ENCODE measurements at regions not wholly inside any gene's neighbourhood (a gene's known extent, or its start where the extent isn't known, plus 50 kb on each side); places are given as distances from the start of the nearest gene placed in this dataset.

DNA sequence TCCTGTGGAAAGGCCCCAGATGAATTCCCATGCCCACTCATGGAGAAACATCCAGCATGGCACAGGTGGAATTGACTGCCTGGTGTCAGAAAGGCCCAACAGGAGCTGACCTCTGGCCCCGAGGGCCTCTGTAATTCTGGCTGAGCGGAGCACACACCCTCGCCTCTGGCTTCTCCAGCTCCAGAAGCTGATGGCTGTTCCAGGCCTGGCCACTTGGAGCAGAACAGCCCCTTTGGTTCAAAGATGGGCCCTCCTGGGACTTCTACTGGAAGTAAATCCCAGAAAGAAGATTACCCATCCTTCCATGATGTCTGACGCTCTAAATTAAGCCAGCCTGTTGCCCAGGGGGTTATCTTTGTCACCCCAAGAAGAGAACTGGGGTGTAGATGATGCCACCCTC is 275.1 kb upstream of the CDH4 start:
- TF ChIP-seq, protein P1, sequence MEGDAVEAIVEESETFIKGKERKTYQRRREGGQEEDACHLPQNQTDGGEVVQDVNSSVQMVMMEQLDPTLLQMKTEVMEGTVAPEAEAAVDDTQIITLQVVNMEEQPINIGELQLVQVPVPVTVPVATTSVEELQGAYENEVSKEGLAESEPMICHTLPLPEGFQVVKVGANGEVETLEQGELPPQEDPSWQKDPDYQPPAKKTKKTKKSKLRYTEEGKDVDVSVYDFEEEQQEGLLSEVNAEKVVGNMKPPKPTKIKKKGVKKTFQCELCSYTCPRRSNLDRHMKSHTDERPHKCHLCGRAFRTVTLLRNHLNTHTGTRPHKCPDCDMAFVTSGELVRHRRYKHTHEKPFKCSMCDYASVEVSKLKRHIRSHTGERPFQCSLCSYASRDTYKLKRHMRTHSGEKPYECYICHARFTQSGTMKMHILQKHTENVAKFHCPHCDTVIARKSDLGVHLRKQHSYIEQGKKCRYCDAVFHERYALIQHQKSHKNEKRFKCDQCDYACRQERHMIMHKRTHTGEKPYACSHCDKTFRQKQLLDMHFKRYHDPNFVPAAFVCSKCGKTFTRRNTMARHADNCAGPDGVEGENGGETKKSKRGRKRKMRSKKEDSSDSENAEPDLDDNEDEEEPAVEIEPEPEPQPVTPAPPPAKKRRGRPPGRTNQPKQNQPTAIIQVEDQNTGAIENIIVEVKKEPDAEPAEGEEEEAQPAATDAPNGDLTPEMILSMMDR (IDR thresholded peaks at IDR 0.05; ENCODE audit: insufficient read depth, low read depth, low read length): no peak
- TF ChIP-seq EZH2 (IDR thresholded peaks at IDR 0.05; ENCODE audit: insufficient read depth, low read length): no peak

Data from astrocyte (in vitro differentiated cells and primary cell).